CD4-positive, alpha-beta T cell (primary cell): ENCODE measurements at regions not wholly inside any gene's neighbourhood (a gene's known extent, or its start where the extent isn't known, plus 50 kb on each side); places are given as distances from the start of the nearest gene placed in this dataset.

Source experiments
- ATAC-seq: fragments of 200-7000 bp; cut with Tn5 transposase; one replicate; pipeline ENCODE4 v1.10.0; 2022; ENCODE audit warnings: mild to moderate bottlenecking; ENCODE audit not compliant: poor library complexity
- CTCF ChIA-PET: fragments of 350-600 bp; sonication (Branson Sonifier 250); formaldehyde crosslinking; loops from one replicate; lab custom pipeline; 2021; ENCODE audit warnings: antibody characterized with exemption, inconsistent platforms; lab: Charles Lee
- POLR2A ChIA-PET: fragments of 350-600 bp; sonication (Branson Sonifier 250); formaldehyde crosslinking; loops from one replicate; lab custom pipeline; 2021; ENCODE audit warnings: antibody characterized with exemption, inconsistent platforms; lab: Charles Lee
- DNase-seq, 14 experiments: peaks; one replicate each; pipeline ENCODE4 v3.0.0-alpha.2; 2013 to 2020; ENCODE audit warnings: mixed read lengths in 2 of 14
- H3K27ac ChIP-seq, 2 donors: one replicate each; pipeline versions ENCODE4 v1.5.1 to v1.7.0; 2013; ENCODE audit warnings: low read length in 2 of 2, low read depth in 1 of 2, mild to moderate bottlenecking in 1 of 2
- H3K27me3 ChIP-seq, 2 experiments: 1 replicate in 1 of 2; 2 replicates in 1 of 2; pipeline versions ENCODE4 v1.6.1 to v1.7.0; 2013; ENCODE audit warnings: low read length in 2 of 2, control low read depth in 1 of 2, mild to moderate bottlenecking in 1 of 2, moderate library complexity in 1 of 2; ENCODE audit not compliant: insufficient read depth in 2 of 2, control insufficient read depth in 1 of 2
- H3K36me3 ChIP-seq: one replicate; pipeline ENCODE4 v1.6.1; 2013; ENCODE audit warnings: low read length, control low read depth; ENCODE audit not compliant: insufficient read depth
- H3K4me1 ChIP-seq: one replicate; pipeline ENCODE4 v1.6.1; 2013; ENCODE audit warnings: low read length, control low read depth; ENCODE audit not compliant: insufficient read depth
- H3K4me3 ChIP-seq: one replicate; pipeline ENCODE4 v1.5.1; 2013; ENCODE audit warnings: mild to moderate bottlenecking, low read length, moderate library complexity
- H3K9me3 ChIP-seq, 2 experiments: 1 replicate in 1 of 2; 2 replicates in 1 of 2; pipeline versions ENCODE4 v1.6.1 to v1.7.0; 2013; ENCODE audit warnings: low read length in 2 of 2, mild to moderate bottlenecking in 2 of 2, control low read depth in 1 of 2, moderate library complexity in 1 of 2; ENCODE audit not compliant: control insufficient read depth in 1 of 2, insufficient read depth in 1 of 2
- H3K27ac Mint-ChIP-seq: one replicate; pipeline ENCODE4 v1.8.0; 2020; ENCODE audit warnings: mixed read lengths
- H3K27me3 Mint-ChIP-seq: one replicate; pipeline ENCODE4 v1.8.0; 2021; ENCODE audit warnings: mixed read lengths
- H3K36me3 Mint-ChIP-seq: one replicate; pipeline ENCODE4 v1.8.0; 2021; ENCODE audit warnings: low read depth, mixed read lengths
- H3K4me1 Mint-ChIP-seq: one replicate; pipeline ENCODE4 v1.8.0; 2021; ENCODE audit warnings: low read depth, mixed read lengths
- H3K4me3 Mint-ChIP-seq: one replicate; pipeline ENCODE4 v1.8.0; 2020; ENCODE audit warnings: mild to moderate bottlenecking, mixed read lengths
- H3K9me3 Mint-ChIP-seq: one replicate; pipeline ENCODE4 v1.8.0; 2020; ENCODE audit warnings: mixed read lengths
- CTCF ChIP-seq: fragments of 200-600 bp; IDR thresholded peaks from one replicate; pipeline ENCODE4 v1.8.0; 2022; ENCODE audit warnings: antibody characterized with exemption, mild to moderate bottlenecking
- intact Hi-C, 2 experiments: fragments of 100-400 bp; cut with DNase I in 1 of 2; cut with micrococcal nuclease in 1 of 2; formaldehyde crosslinking; loops; one replicate each; pipeline versions ENCODE4 v1.15.1 to v1.9.0; 2023 to 2025; cut with DNase I, micrococcal nuclease

- no peak for TF ChIP-seq CTCF
- Mint-ChIP-seq H3K27me3 (peaks cover 8% of the 10 kb centered on the region), H3K4me1 (no peaks in the 10 kb centered on the region), H3K36me3 (no peaks in the 10 kb centered on the region), H3K27ac (no peak overlapping the region), H3K4me3 (no peak overlapping the region), H3K9me3 (no peaks in the 10 kb centered on the region)
- no peaks in the 10 kb centered on the region for H3K27me3 ChIP-seq
- H3K4me3 ChIP-seq, result no peak overlapping the region
- DNase-seq (no peak), ATAC-seq (no peak)
- intact Hi-C loops, result no loop called here
- peaks cover 0 to 16% of the 10 kb centered on the region in 2 experiments for H3K9me3 ChIP-seq
- CTCF ChIA-PET, result no interaction called here
- POLR2A ChIA-PET, result no interaction called here
- H3K36me3 ChIP-seq, result no peaks in the 10 kb centered on the region
- H3K27ac ChIP-seq, result no peak overlapping the region
- H3K4me1 ChIP-seq, result no peaks in the 10 kb centered on the region
These were observed 1021.4 kb downstream of the BRD1 start for GRCh38 chr22:48806227-48806781.

- ChIA-PET CTCF (no interaction called here), POLR2A (no interaction called here)
- TF ChIP-seq CTCF, result no peak
- DNase-seq (no peak), ATAC-seq (no peak)
- no peaks in the 10 kb centered on the region for H3K4me1 Mint-ChIP-seq
- no peaks in the 10 kb centered on the region for H3K36me3 ChIP-seq
- no peaks in the 10 kb centered on the region for H3K4me1 ChIP-seq
- H3K9me3 Mint-ChIP-seq, result no peaks in the 10 kb centered on the region
- H3K27ac Mint-ChIP-seq, result no peak overlapping the region
- H3K27me3 ChIP-seq, result no peaks in the 10 kb centered on the region
- no peak overlapping the region for H3K4me3 ChIP-seq
- no peak overlapping the region for H3K4me3 Mint-ChIP-seq
- no peak overlapping the region for H3K27ac ChIP-seq
- H3K9me3 ChIP-seq, result peaks cover 0 to 19% of the 10 kb centered on the region in 2 experiments
- H3K36me3 Mint-ChIP-seq, result no peaks in the 10 kb centered on the region
- intact Hi-C loops, result no loop called here
- peaks cover 7% of the 10 kb centered on the region for H3K27me3 Mint-ChIP-seq
These were observed 1022.2 kb downstream of the BRD1 start for GRCh38 chr22:48805516-48805915.

- Histone ChIP-seq H3K27me3 (no peaks in the 10 kb centered on the region), H3K27ac (no peak overlapping the region), H3K9me3 (peaks cover 0 to 21% of the 10 kb centered on the region in 2 experiments), H3K4me1 (no peaks in the 10 kb centered on the region), H3K4me3 (no peak overlapping the region), H3K36me3 (no peaks in the 10 kb centered on the region)
- no peaks in the 10 kb centered on the region for H3K4me1 Mint-ChIP-seq
- ChIA-PET POLR2A (no interaction called here), CTCF (no interaction called here)
- no peaks in the 10 kb centered on the region for H3K9me3 Mint-ChIP-seq
- TF ChIP-seq CTCF, result no peak
- ATAC-seq (no peak), DNase-seq (no peak)
- no peak overlapping the region for H3K4me3 Mint-ChIP-seq
- intact Hi-C loops, result no loop called here
- no peaks in the 10 kb centered on the region for H3K36me3 Mint-ChIP-seq
- H3K27ac Mint-ChIP-seq, result no peak overlapping the region
- peaks cover under 1% of the 10 kb centered on the region for H3K27me3 Mint-ChIP-seq
These were observed 1022.8 kb downstream of the BRD1 start for GRCh38 chr22:48804811-48805301.
